GM18519 (cell line): ENCODE measurements at regions not wholly inside any gene's neighbourhood (a gene's known extent, or its start where the extent isn't known, plus 50 kb on each side); places are given as distances from the start of the nearest gene placed in this dataset.

Experiments
- ATAC-seq: cut with Tn5 transposase; IDR thresholded peaks from one replicate; pipeline ENCODE4 v1.9.1; 2021; ENCODE audit warnings: mild to moderate bottlenecking, moderate library complexity; ENCODE audit not compliant: unreplicated experiment, low FRiP score

DNA sequence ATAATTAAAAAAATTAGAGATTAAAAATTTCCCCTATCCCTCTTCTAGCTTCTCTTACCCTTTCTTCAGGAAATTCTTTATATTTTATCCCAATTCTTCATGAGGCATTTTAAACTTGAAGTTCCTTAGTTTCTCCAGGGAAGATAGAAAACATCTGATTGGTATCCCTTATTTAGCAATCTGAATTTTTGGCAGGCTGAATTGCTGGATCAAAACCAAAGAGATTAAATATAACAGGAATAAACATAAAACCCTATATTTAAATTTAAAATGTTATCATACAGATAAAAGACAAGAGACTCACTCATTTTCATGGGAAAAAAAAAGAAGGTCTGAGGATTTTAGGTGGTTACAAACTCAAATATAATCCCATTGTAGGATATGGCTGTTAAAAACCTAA is 204.2 kb downstream of the CHRM3 start:
- no peak for ATAC-seq

GRCh38 chr1:239593527-239593926 is 207.2 kb downstream of the CHRM3 start:
- no peak for ATAC-seq

GRCh38 chr1:239600588-239600987 is 214.2 kb downstream of the CHRM3 start:
- no peak for ATAC-seq

DNA sequence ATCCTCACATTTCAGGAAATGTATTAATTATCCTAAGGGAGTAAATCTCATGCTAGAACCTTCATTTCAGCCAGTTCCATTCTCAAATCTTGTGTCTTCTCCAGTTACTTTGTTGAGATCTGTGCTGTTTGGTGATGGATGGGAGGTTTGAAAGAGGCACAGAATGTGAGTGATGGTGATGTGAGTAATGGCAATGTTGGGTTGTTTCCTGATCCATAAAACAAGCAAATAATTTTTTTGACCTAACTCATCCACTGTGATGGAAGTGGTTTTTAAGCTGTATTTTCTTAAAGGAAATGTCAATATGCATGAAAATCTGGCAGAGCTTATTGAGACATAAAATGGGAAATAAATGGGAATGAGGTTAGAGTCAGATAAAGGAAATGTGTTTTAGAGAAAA is 214.7 kb downstream of the CHRM3 start:
- ATAC-seq = no peak

DNA sequence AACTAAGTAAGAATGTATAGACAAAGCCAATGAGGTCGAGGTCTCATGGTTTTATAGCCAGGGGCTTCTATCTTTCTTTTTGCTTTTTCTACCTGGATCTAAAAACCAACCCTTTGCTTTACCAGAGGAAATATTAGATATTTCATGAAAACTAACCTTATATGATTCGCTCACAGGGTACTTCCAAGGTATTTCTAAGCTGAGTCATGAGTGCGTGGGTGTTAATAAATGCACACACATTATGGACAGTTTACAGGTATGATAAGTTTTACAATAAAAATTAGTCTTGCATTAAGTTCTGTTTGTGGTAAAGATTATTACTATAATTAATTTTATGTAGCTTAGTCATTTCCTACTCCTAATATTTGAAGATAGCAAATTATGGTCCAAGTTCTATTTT is 217.2 kb downstream of the CHRM3 start:
- ATAC-seq = no peak

- no peak for ATAC-seq
Measured at GRCh38 chr1:239606850-239607400, 220.6 kb downstream of the CHRM3 start.

DNA sequence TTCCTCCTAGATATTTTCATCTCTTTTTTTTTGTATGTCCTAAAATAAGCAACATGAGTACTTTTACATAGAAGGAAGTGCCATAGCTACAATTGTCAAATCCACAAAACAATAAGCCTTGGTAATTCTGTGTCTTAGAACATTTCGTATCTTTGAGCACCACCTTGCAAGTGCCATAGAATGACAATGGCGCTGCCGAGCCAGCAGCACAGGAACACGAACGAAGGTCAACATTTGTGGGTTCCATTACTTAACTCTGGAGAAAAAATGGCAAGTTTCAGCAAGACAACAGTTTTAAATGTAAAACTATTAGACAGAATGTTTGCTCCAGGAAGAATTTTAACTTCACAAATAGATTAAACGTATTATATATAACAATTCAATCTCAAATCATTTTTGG is 222.1 kb downstream of the CHRM3 start:
- no peak for ATAC-seq

DNA sequence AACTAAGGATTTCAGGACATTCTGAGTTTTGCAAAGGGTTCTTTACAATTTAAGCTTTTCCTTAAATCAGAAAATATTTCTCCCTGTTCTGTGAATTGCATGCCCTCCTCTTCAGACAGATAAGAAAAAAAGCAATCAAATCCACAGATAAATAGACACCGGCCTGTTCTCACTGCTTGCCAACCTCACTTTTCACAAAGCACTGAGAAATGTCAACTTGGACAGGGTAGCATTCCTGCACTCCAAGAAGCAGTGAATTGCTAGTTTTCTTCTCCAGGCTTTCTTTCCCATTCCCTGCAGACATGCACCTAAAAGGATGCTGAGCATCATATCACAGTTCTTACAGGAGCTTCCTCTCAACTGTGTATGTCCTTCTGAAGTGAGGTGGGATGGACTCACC is 226.0 kb downstream of the CHRM3 start:
- ATAC-seq = no peak

GRCh38 chr1:239616673-239617072 is 230.3 kb downstream of the CHRM3 start:
- ATAC-seq = no peak

DNA sequence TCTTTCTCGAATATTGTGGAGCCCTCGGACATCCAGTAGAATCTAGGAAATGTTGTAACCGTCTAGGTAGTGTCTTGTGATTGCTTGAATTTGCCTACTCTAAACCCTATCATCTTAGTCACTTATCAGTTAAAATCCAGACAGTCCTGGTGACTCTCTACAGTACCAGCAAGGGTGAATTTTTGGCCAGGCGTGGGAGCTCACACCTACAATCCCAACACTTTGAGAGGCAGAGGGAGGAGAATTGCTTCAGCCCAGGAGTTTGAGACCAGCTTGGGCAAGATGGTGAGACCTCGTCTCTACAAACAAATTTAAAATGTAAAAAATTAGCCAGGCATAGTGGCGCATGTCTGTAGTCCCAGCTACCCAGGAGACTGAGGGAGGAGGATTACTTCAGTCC is 230.9 kb downstream of the CHRM3 start:
- ATAC-seq = no peak

DNA sequence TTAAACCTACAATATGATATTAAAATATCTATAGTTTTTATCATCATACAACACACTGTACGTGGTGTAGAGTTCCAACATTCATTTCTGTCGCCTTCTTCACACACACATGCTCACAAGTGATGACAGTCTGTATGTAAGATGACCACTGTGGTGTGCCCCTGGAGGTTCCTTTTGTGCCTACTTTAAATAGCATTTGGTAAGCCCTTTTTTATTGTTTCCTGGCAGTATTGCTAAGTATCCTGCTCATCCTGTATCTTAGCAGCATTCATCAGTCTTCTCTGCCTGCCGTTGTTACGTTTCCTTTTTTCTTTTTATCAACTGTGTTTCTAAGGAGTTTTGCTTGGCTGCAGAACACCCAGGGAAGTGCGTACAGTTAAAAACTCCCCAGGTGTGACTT is 231.4 kb downstream of the CHRM3 start:
- ATAC-seq = no peak

DNA sequence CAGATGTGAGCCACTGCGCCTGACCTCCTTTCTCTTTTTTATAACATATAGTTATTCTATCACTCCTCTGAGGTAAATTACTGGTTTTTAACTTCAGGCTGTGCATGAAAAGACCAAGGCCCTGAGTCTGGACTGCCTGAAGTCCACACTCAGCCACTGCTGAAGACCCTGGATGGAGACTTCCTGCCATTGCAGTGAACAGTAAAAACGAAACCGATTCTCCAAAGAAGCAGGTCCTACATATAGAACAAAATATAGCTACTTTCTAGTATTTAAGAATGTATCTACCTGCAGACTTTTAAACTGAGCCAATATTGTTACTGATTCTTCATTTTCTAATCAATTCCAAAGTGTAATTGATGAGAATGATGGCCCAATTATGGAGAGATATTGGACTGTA is 232.8 kb downstream of the CHRM3 start:
- ATAC-seq = no peak

GRCh38 chr1:239630767-239631166 is 244.4 kb downstream of the CHRM3 start:
- no peak for ATAC-seq

- ATAC-seq = no peak
Measured at GRCh38 chr1:239633432-239633831, 247.1 kb downstream of the CHRM3 start.

GRCh38 chr1:239635276-239635675 is 248.9 kb downstream of the CHRM3 start:
- ATAC-seq = no peak

DNA sequence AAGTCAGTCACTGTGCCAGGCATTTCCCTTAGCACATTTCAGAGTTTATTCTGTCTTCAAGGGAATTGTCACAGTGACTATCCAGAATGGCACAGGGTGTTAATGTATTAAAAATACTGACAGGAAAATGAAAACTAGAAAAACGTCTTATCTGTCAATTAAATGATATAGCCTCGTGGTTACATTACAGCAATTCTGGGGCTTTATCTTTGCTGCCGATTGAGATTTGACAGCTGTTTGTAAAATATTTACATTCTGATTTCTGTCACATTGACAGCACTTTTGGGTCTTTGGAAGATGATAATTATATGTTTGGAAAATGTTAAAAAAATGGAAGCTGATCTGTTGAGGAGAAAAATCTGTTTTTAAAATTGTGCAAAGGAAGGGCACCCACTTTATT is 250.0 kb downstream of the CHRM3 start:
- ATAC-seq = no peak

GRCh38 chr1:239644604-239645003 is 258.2 kb downstream of the CHRM3 start:
- no peak for ATAC-seq

DNA sequence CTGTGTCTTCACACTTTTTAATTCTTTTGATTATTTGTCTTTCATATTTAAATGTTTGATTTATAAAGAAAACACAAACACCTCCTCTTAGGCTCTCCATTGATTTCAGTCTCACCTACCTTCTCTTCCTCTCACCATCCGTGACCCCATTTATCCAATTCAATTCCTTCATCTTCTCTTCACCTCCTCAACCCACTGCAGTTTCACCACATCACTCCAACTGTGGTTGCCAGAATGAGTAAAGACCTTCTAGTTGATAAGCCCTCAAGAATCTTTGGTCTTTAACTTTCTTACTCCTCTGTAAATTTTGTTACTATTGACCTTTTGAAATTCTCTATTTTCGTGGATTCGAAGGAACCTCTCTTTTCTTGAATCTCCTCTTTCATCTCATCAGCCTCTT is 260.7 kb downstream of the CHRM3 start:
- ATAC-seq = no peak

- no peak for ATAC-seq
Measured at GRCh38 chr1:239647964-239648632, 261.7 kb downstream of the CHRM3 start.

DNA sequence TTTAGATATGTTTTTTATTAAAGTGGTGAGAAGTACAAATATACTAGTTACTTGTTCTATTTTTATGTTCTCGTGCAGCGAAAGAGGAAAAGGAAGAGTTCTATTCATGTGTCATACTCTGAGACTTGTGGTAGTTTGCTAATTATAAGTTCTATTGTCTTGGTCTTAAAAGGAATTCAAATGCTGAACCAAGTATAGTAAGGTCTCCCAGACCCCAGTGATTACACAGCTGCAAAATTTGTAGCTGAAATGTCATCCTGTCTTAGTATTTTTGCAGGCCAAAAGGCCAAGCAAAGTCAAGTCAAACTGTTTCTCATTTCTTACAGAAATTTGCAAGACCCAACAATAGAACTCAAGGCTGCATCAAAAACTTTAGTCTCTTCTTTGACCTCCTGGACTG is 268.7 kb downstream of the CHRM3 start:
- ATAC-seq = no peak

DNA sequence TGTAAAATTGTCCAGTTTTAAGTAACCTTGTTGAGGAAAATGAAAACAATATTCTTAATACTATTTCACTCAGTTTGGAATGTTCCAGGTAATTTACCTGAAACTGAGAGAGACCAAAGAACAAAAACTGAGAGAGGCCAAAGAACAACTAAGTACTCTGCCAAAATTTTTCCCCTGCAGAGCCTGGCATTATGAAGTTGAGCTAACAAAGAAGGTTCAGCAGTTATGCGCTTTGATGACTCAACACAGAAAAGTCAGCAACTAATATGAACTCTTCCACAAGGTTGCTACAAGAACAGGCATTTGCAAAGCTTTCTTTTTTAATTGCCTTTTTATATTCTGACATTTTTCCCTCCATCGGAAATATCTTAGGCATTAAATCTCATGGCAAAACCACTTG is 270.9 kb downstream of the CHRM3 start:
- ATAC-seq = no peak

DNA sequence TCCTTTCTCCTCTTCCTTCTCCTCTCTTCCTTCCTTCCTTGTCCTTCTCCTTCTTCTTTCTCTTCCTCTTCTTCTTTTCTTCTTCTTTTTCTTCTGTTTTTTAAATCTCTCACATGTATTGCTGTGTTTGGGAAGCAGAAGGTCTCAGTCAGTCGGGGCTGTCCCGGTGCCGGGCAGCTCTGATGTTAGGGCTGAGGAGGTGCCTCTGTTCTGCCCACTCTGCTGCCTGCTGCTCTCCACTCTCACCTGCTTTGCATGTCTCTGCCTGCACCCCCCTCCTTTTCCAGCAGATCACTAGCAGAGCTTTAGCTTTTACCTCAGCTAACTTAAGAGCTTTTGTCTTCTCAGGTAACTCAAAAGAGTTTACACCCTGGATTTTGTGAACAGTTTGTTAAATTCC is 276.6 kb downstream of the CHRM3 start:
- no peak for ATAC-seq

GRCh38 chr1:239672256-239672655 is 285.9 kb downstream of the CHRM3 start:
- ATAC-seq = no peak
